ENCODE measurements at regions not wholly inside any gene's neighbourhood (a gene's known extent, or its start where the extent isn't known, plus 50 kb on each side); places are given as distances from the start of the nearest gene placed in this dataset.
"Not testable (repeated sequence)": the region's sequence is repeated elsewhere in the genome, so short reads cannot be mapped to it uniquely, and the experiment has no call there.

DNA sequence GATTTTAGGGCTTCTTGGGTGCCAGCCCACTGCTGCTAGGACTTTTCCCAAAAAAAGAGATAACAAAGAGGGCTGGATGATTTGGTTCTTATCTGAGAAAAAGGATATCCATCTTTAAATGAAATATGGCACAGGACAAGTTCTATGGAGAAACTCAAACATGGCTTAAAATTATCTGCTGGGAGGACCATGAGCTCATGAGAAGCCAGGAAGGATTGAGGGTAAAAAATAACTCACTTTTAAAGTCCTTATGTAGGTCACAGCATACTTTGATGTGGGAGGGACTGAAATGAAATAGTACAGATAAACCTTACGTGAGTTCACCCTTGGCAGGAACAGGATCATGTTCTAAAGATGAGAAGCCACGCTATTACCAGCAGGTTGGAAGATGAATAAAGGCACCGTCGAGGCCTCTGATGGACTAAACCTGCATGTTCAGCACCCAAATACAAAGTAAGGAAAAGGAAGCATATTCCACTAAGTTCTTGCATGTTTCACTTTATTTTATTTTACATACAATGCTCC lies 369.2 kb upstream of the KLF6 start:
- TF ChIP-seq, protein P1, sequence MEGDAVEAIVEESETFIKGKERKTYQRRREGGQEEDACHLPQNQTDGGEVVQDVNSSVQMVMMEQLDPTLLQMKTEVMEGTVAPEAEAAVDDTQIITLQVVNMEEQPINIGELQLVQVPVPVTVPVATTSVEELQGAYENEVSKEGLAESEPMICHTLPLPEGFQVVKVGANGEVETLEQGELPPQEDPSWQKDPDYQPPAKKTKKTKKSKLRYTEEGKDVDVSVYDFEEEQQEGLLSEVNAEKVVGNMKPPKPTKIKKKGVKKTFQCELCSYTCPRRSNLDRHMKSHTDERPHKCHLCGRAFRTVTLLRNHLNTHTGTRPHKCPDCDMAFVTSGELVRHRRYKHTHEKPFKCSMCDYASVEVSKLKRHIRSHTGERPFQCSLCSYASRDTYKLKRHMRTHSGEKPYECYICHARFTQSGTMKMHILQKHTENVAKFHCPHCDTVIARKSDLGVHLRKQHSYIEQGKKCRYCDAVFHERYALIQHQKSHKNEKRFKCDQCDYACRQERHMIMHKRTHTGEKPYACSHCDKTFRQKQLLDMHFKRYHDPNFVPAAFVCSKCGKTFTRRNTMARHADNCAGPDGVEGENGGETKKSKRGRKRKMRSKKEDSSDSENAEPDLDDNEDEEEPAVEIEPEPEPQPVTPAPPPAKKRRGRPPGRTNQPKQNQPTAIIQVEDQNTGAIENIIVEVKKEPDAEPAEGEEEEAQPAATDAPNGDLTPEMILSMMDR (IDR thresholded peaks at IDR 0.05; ENCODE audit: low read depth, low read length, missing control alignments), result no peak
- no peak for DNase-seq (ENCODE audit: extremely low read depth, low read depth)
- no peak overlapping the region for H3K4me3 ChIP-seq (replicated peaks; ENCODE audit: low read depth, low read length)

DNA sequence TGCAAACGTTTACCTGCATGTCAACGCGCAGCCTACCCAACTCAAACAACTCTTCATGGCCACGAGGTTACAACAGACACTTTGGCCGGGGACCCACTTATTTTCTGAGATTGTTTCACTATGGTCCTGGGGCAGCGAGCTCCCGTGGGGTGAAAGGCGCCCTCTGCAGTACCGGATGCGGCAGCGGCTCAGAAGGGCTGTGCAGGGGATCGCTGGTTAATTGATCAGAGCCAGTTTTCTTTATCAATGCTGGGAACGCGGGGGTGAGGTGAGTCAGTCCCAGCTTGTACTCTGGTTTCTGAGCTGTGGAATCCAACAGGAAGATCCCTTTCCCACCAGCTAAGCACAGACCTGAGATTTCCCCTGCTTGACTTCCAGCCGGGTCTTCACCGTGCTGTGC lies 366.5 kb upstream of the KLF6 start:
- TF ChIP-seq, protein P1 (IDR thresholded peaks at IDR 0.05; ENCODE audit: low read depth, low read length, missing control alignments), result no peak
- no peak for DNase-seq (ENCODE audit: extremely low read depth, low read depth)
- no peak overlapping the region for H3K4me3 ChIP-seq (replicated peaks; ENCODE audit: low read depth, low read length)

DNA sequence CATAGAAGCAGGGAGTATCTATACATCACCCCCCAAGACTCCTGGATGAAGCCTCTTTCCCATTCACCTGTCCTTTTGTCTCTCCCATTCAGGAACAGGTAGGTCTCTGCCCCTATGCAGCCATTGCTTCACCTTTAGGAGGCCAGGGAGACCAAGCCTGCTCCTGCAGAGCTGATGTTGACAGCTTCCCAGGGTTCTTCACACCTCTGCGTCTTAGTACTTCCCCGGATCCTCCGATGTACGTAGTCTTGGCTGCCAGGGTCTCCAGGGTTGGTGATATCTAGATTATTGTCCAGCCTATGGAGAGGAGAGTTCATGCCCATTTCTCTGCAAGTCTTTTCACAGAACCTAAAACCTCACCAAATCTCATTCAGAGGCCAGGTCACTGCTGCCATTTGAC lies 365.7 kb upstream of the KLF6 start:
- TF ChIP-seq, protein P1 (IDR thresholded peaks at IDR 0.05; ENCODE audit: low read depth, low read length, missing control alignments), result no peak
- H3K4me3 ChIP-seq (replicated peaks; ENCODE audit: low read depth, low read length), result no peak overlapping the region
- no peak for DNase-seq (ENCODE audit: extremely low read depth, low read depth)

DNA sequence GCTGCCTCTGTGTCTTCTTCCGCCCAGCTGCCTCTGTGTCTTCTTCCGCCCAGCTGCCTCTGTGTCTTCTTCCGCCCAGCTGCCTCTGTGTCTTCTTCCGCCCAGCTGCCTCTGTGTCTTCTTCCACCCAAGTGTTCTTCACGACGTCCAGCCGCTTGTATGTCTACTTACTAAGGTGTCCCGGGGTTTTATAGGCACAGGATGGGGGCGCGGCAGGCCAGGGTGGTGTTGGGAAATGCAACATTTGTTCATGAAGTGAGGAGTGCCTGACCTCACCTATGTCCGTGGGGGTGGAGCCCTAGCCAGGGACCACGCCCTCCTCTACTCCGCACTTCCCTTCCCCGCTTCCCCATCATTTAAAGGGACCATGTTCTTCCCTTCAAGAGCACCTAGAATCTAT lies 364.5 kb upstream of the KLF6 start:
- not testable (repeated sequence) for DNase-seq (ENCODE audit: extremely low read depth, low read depth); H3K4me3 ChIP-seq (replicated peaks; ENCODE audit: low read depth, low read length)

DNA sequence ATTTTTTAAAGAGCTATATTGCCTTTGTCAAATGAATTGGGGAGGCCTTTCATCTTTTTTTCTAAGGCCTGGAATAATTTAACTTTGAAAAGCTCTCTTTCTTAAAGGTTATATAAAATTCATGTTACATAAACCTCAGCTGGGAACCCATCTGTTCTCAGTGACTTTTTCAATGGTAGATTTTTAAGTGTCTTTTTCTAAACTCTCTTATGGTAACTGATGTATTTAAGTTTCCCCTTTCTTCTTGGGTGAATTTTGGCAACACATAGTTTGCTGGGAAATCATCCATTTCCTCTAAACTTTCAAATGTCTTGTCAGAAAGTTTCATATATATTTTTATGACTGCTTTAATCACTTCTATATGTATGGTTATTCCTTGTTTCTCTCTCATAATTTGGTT lies 362.2 kb upstream of the KLF6 start:
- DNase-seq (ENCODE audit: extremely low read depth, low read depth), result no peak
- TF ChIP-seq, protein P1 (IDR thresholded peaks at IDR 0.05; ENCODE audit: low read depth, low read length, missing control alignments), result no peak
- no peak overlapping the region for H3K4me3 ChIP-seq (replicated peaks; ENCODE audit: low read depth, low read length)

DNA sequence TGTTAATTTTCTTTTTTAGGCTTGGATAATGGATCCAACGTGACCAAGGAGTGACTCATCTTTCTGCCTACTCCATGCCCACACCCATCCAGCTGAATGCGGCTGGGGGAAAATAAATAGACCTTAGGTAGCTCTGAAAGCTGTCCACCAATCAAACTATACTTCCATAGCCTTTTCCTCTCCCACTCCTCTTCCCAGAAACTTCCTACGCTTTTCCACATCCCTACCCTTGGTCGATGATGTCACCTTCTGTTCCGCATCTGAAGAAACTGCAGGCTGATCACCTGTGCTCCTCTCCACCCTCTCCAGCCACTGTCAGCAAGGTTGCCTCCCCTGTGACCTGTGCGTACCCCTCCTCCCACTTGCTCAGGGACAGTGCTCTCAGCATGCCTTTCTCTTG lies 359.8 kb upstream of the KLF6 start:
- DNase-seq (ENCODE audit: extremely low read depth, low read depth), result no peak
- TF ChIP-seq, protein P1 (IDR thresholded peaks at IDR 0.05; ENCODE audit: low read depth, low read length, missing control alignments), result no peak
- no peak overlapping the region for H3K4me3 ChIP-seq (replicated peaks; ENCODE audit: low read depth, low read length)

DNA sequence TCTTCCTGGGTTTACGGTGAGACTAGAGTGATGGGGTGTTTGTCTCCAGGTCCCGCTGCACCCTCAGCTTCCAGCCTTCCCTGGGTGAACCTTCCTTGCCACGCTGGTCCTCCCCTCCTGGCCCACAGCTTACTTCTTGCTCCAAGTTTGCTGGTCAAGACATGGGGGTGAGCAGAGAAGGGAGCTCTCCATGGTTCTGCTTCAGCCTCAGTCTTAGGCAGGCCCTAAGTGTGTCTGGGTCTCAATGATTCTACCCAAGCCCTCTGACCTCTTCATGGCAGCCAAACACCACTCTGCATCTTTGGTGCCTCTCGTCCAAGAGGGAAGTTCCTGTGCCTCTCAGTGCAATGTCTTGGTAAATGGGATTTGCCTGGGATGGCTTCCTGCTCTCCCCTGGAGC lies 356.5 kb upstream of the KLF6 start:
- TF ChIP-seq, protein P1 (IDR thresholded peaks at IDR 0.05; ENCODE audit: low read depth, low read length, missing control alignments), result no peak
- DNase-seq (ENCODE audit: extremely low read depth, low read depth), result no peak
- no peak overlapping the region for H3K4me3 ChIP-seq (replicated peaks; ENCODE audit: low read depth, low read length)
